ENCODE measurements at regions not wholly inside any gene's neighbourhood (a gene's known extent, or its start where the extent isn't known, plus 50 kb on each side); places are given as distances from the start of the nearest gene placed in this dataset.

DNA sequence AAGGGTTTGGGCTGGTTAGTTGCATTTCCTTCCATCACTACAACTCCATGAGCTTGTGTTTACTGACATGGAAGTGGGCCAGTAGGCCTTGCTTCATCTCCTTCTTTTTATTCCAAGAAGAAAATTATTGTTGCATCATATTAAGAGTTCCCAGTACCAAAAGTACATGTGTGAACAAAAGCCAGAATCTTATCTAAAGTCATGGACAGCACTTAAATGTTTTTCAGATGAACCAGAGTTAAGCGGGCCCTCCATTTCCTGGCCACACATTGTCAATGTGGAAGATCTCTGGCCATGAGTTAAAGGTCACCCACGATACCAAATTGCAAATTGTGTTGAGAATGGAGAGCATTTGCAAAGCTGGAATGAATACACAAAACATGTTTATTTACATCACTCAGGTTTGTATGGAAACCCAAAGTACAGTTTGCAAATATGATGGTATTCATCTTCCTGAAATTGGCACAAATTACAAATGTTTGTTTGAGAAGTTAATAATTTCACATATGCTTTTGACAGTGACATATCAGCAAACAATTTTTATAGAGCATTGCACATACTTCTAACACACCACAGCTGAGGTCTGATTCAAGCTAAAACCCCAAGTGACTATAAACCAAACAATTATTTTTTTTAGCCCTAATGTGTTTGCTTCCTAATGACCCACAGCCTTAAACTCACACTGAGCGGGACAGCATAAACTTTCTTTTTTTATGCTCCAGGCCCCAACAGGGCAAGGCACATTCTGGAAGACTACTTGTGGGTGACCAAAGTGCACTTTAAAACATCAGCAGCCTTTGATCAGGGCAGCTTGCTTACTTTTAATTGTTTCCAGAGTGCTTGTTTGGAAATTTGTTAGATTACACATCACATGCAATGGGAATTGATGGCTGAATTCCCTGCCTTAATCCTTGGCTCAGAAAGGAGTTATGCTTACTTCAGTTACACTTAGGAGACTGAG, 502.9 kb upstream of the SLIT2 start:
- DNase-seq (ENCODE audit: insufficient read length, low spot score): no peak
- no peak for TF ChIP-seq CTCF (IDR thresholded peaks at IDR 0.05; ENCODE audit: insufficient read depth, missing control alignments)
- FAIRE-seq: no peak

DNA sequence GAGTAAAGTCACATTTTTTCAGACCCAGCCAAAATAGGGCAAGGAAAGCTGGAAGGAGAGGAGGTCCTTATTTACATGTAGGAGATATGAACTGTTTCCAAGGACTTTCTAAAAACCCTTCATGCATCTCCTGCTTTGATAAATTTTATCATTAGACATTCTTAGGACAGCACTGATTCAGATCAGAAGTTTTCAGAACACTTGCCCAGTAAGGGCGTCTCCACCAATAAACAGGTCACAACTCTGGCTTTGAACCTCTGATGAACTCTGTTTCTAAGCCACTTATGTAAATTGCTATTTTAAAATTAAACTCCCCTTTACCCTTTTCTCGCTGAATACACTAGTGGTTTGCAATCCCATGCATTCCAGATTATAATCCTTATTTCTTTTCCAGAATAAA, 505.3 kb upstream of the SLIT2 start:
- DNase-seq (ENCODE audit: insufficient read length, low spot score): no peak
- FAIRE-seq: no peak
- TF ChIP-seq CTCF (IDR thresholded peaks at IDR 0.05; ENCODE audit: insufficient read depth, missing control alignments): no peak

- FAIRE-seq (no peak), DNase-seq (ENCODE audit: insufficient read length, low spot score) (no peak)
- TF ChIP-seq CTCF (IDR thresholded peaks at IDR 0.05; ENCODE audit: insufficient read depth, missing control alignments): no peak
These were observed 508.5 kb upstream of the SLIT2 start for GRCh38 chr4:19743115-19743638.

DNA sequence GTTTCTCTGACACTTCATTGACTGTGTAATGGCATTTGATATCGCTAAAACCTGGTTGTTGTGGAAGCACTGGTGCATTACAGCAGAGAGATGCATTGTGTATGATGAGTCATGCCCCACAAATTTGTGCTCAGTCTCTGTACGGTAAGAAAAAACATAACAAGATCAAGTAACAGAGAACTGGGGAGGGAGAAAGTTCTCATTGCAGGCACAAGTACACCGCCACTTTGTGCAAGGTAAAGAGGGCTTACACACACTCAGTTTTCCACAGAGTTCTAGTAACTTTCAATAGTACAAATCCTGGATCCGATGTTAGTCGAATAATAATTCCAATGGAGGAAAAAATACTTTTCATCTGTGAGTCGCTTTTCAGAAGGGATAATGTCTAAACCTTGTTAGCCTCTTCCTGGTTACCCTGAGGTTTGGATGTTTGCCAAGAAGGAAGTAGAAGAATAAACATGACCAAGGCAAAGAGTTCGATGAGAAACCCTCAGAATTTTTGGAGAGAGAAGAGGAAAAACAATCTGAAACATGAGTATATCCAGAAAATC, 512.5 kb upstream of the SLIT2 start:
- no peak for FAIRE-seq
- no peak for TF ChIP-seq CTCF (IDR thresholded peaks at IDR 0.05; ENCODE audit: insufficient read depth, missing control alignments)
- DNase-seq (ENCODE audit: insufficient read length, low spot score): no peak

- FAIRE-seq (no peak), DNase-seq (ENCODE audit: insufficient read length, low spot score) (no peak)
- no peak for TF ChIP-seq CTCF (IDR thresholded peaks at IDR 0.05; ENCODE audit: insufficient read depth, missing control alignments)
These were observed 514.5 kb upstream of the SLIT2 start for GRCh38 chr4:19736968-19737756.

DNA sequence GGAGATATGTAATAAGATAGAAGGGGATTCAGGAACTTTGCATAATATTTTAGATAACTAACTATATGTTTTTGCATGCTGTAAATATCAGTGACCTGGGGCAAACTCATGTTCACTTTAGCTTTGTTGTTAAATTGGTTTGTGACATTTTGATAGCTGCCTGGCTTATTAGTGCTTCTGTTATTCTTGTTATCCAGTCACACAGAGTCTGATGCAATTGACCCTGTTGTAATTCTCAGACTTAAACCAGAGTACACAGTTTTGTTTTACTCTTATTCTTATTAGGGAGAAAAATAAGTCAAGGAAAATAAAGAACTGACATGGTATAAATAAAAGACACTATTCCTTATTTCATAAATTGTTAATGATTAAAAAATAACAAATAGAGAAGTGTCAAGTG, 516.7 kb upstream of the SLIT2 start:
- FAIRE-seq (no peak), DNase-seq (ENCODE audit: insufficient read length, low spot score) (no peak)
- no peak for TF ChIP-seq CTCF (IDR thresholded peaks at IDR 0.05; ENCODE audit: insufficient read depth, missing control alignments)
